Nucleus accumbens (tissue), 56 donors: ENCODE measurements at regions not wholly inside any gene's neighbourhood (a gene's known extent, or its start where the extent isn't known, plus 50 kb on each side); places are given as distances from the start of the nearest gene placed in this dataset.

Experiments
- DNase-seq, 56 donors: peaks; one replicate each; lab custom pipeline; 2025; lab: John Stamatoyannopoulos, UW

DNA sequence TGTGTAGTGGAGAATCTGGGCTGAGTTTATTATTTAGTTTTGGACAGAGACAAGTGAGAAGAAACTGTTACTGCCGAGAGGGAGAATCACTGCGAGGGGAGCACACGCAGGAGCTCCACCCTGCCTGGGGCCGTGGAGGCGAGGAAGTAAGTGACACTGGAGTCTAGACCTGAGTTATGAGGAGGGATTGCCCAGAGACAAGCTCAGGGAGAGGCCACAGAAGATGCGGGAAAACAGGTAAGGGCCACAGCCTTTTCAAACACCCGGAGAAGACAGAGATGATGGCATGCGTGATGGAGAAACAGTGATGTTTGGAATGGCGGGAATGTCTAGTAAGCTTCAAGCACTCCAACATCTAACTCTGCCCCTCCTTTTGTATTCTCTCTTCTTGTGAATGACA, 84.1 kb downstream of the TNFSF11 start:
- no peak for DNase-seq

DNA sequence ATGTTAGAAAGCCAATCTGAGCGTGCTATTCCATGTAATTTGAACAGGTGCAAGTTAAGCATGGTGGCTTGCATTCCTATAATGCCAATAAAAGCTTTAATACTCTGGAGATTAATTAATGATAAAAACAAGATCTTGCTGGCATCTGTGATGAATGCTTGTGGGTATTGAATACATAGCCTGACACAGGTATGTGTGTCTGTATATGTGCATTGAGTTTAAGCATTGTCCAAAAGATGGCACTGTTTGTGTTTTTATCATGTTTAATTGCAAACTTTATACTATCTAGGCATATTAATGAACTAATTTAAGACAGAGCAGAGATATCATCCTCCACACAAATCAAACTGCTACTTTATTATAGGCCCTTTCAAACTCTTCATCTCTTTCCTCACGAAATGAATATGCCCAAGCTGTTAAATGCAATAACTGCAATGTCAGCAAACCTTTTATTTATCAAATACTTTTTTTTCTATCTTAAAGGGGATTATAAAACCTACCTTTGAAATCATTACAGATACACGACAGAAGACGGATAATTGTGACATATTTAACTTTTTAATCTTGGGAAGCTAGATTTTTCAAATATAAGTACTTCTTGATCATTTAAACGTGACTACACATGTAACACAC, 86.5 kb downstream of the TNFSF11 start:
- DNase-seq = no peak

DNA sequence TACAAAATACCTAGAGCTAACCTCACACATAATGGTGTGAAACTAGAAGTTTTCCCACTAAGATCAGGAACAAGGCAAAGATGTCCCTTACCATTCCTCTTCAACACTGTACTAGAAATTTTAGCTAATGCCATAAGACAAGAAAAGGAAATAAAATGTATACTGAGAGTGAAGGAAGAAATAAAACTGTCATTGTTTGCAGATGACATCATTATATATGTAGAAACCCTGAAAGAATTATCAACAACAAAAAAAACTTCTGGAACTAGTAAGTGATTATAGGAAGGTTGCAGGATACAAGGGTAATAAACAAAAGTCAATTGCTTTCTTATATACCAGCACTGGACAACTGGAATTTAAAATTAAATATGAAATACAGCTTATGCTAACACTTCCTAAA, 93.7 kb downstream of the TNFSF11 start:
- no peak for DNase-seq

DNA sequence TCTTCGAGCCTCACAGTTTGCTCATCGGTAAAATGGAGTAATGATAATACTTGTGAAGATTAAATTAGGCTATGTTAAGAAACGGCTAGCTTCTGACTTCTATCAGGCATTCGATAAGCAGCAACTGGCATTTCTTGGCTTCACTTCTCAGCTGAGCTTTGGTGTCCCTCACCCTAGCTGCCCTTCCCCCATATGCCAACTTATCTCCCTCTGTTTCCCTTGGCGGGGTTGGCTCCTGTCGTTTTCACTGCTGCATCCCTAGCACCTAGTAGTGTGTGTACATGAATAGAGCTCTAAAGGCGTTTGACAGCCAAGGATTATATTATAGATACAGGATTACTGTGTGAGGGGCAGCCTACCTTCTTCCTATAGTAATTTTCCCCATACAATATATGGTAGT, 97.5 kb downstream of the TNFSF11 start:
- no peak for DNase-seq

DNA sequence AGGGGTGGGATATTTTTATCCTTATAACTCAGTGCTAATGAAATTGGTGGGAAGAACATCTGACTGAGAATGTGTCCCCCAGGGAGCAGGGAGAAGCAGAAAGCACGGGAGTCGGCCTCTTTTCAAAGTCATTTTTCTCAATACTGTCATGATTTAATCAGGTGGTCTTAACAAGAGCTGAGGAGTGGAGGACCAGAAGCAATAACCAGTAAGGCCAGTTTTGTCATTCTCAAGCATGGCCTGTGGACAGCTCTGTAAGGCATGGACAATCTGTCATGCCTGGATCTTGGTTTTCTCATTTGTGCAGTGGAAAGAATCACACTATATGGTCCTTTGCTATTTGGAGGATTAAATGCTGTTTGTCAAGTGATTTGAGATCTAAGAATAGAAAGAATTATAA, 99.7 kb downstream of the TNFSF11 start:
- DNase-seq = no peak

DNA sequence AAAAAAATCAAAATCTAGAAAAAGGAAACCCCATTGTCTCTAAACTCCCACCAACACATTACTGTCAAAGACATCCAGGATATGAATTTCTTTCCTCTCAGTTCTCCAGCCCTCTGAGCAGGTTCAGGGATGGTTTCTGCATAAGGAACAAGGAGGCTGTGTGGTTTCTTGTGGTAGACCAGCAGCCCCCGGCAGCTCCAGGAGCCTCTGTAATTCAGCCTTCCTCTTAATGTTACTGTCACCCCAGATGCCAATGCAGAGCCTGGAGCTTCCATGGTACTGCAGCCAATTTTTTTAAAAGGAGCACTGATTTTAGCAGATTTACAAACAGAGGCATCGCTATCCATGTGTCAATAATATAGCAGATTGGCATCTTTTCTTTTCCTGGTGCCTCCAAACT, 100.6 kb upstream of the FAM216B start:
- DNase-seq = peak in 1 of 56 donors; percentile 6

DNA sequence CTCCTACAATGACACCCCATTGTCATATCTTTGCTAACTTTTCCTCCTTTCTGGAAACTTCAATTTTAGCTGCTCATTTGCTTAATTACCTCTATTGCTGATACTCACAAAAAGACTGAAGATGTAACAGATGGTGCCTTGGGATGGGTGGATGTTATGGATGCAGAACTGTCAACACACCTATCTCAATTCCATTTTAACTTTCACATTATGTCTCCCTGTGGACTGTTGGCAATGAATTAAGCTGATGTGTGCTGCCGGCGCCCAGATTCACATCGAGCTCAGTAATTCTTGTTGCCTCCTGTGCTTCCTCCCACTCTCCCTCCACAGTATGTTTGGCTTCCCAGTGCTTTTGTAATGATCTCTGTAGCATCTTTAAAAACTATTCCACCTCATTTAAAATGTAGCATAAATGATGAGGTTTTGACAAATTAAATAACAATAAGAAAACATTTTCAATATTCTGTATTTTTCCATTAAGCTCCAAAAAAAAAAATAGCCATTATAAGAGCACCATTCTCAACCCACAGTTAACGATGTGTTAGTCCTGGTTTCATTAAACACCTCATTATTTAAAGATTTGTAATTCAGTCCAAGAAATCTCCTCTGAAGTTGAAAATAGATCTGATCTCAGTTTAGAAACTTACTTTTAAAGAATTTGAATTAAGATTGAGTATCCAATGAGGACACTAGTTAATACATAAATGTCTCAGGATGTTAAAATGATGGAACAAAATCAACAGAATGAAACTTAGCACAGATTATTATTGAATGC, 99.9 kb upstream of the FAM216B start:
- DNase-seq = peak in 1 of 56 donors; percentile 2

DNA sequence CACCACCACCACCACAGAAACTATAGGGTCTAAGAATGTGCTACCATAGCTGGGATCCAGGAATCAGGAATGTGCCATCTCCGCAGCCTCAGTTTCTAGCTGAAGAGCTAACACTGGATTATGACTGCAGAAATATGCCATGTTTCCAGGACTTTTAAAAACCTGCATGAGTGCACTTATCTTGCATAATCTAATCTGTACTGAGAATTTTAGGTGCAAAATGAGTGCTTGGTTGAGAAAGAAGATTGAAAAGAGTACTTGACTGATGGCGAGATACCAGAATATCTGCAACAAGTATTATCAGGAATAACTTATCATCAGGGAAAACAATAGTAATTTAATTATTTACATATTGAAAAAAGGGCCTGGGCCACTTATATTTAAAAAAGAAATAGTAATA, 97.2 kb upstream of the FAM216B start:
- no peak for DNase-seq

DNA sequence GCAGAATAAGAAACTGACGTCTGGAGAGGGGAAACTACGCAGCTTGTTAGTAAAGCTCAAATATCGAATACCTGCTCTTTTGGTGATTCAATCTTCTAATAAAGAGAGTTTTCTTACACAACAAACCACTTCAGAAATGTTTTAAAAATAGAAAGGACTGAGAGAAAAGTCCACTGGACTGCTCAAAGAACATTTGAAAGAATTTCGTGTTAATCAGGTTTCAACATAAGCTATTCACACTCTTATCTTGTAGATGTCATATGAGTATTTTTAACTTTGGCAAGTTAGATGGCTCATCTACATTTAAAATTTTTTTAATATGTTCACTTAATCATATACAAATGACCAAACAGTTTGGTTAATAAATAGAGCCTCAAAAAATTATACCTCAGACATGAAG, 95.6 kb upstream of the FAM216B start:
- no peak for DNase-seq

DNA sequence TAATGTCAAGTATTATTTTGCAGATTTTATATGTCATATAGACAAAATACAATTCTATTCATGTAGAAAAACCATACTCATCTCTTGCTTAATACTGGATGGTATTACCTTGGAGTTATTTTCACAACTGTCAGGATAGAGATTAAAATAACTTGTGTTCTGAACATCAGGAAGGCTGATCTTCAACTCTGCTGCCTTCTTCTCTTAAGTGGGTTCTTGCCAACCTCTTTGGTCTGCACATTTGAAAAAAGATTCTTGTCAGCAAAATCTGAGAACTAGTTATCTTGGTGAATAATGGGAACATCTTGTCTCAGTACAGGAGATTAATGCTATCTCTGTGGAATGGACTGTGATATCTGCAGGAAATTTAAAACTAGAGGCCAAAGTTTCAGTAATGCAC, 95.2 kb upstream of the FAM216B start:
- no peak for DNase-seq

DNA sequence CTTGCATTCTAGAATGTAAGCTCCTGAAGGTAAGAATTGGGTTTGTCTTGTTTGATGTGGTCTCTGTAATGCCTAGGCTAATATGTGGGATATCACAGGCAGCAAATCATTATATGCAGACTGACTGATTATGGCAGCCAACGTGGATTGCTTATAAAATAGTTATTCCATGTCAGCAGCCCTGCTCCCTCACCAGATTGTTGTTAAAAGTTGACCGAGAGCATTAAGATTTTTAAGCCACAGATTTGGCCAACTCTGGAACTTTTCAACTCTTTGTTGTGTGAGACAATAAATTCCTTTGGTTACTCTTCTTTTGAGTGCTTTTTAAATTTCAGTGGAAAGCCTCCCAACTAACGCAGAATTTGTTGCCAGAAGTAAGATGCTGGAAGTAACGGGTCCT, 92.6 kb upstream of the FAM216B start:
- DNase-seq = no peak

DNA sequence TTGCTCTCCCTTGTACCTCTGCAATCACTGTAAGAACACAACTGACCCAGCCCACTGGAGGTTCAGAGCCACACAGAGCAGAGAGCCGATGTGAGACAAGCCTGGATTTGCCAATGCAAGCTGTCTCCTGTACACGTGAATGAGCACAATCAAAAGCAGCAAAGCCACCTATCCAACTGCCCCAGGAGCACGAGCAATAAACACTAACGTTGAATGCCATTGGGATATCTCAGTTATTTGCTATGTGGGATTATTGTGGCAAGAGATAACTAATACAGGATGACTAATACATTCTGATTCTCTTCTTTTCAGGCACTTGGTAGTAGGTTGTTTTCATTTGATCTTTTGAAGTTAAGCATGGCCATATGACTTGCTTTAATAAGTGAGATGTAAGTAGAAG, 85.2 kb upstream of the FAM216B start:
- no peak for DNase-seq

DNA sequence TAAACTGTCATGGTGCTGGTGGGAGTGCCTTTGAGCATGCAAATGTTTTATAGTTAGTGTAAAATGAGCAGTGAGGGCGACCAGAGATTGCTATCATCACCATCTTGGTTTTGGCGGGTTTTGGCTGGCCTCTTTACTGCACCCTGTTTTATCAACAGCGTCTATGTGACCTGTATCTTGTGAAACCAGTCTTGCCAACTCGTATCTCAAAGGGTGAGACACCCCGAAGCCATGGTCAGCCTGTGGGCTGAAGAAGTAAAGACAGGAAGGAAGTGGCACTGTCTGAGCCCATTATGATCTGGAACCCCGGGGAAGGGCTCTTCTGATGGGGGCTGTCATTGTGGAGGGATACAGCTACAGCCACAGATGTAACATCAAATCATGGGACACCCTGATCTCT, 81.5 kb upstream of the FAM216B start:
- no peak for DNase-seq

DNA sequence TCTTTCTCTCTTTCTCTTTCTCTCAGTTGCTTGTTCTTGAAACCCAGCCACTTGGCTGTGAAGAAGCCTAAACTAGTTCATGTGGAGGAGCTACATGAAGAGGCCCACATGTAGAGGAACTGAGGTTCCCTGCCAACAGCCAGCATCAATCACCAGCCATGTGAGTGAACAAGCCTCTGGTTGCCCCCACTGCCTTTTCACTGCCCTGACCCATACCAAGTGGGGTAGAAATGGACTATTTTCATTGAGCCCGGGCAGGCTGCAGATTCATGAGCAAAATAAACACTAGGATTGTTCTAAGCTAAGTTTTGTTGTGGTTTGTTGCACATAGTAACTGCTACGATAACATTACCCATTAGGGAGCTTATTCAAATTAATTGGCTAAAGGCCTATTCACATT, 78.7 kb upstream of the FAM216B start:
- peak in 1 of 56 donors; percentile 4 for DNase-seq

DNA sequence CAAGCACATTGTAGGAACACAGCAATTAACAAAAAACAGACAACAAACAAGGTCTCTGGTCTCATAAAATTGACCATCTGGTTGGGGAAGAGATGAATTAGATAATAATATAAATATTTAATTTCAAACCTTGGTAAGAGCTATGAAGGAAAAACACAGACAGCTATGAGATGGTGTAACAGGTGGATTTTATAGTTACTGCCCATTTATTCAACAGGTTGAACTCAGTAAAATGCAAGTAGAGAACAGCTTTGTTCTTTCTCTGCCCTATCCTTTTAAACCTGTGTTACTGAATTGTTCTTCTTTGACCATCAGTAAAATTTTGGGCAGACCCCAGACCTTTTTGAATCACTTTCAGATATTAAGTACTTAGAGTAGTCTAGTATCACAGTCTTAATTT, 77.6 kb upstream of the FAM216B start:
- DNase-seq = no peak

DNA sequence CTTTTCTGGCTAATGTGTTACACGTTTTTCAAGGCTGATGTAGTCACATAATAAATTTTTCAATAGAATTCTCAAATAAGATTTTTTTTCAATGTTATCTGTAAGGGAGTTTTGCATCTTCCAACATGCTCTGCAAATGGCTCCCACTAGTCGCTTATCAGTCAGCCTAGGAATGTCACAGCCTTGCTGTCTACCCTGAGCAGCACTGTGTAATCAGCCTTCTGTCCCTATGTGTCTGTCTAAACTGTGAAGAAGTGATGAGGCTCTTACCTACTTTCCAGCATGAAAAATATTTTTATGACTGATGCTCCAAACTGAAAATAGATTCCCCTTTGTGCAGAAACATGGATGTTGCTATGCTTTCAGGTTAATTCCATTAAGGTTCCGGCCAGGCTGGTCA, 75.1 kb upstream of the FAM216B start:
- DNase-seq = no peak

DNA sequence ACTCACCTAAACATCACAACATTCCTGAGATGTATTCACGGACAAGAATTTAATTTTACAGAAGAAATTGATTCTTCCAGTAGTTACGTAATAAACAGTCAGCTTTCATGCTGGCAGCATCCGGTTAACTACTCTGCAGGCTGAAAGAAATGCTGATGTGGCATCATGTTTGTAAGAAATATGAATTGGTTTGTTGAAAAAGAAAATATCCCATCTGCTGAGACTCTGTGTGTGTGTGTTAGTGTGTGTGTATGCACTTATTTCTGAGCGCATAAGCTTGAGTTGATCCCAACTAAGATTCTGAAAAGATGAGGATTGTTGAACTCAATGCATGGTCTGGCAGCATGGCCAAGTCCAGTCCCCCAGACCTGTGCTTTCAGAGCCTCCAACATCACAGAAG, 74.3 kb upstream of the FAM216B start:
- DNase-seq = no peak

DNA sequence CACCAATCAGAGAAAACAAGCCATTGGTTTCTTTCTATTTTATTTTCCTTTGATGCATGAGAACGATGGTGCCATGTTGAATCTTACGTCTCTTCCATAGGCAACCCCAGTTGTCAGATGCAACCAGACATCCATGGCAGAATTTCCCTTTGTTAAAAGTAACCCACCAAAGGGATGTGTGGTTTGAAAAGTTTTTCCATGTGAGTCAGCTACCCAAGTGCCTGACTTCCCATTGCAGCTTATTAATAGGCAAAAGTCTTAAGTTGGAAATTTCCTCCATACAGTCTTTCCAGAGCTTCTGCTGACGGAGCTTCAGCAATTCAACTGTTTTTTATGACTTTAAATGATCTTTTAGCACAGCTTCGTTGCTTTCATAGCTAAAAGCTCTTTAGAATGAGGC, 73.8 kb upstream of the FAM216B start:
- DNase-seq = no peak

DNA sequence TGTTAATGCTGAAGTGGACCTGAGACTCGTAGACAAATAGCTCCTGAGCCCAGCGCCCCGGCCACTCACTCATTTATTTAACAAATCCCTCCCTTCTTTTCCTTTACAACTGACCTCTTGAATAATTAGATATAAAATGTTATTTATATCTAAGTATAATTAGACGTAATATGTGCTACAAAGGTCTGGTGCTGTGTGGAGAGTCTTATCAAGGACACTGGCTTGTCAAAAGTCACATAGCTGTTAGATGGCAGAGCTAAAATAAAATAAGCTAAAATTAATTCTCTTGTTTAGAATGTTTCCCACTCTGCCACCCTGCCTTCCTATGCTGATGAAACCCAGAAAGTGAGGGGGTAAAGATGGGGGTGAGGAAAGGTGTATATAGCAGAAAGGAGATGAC, 73.0 kb upstream of the FAM216B start:
- DNase-seq = no peak

DNA sequence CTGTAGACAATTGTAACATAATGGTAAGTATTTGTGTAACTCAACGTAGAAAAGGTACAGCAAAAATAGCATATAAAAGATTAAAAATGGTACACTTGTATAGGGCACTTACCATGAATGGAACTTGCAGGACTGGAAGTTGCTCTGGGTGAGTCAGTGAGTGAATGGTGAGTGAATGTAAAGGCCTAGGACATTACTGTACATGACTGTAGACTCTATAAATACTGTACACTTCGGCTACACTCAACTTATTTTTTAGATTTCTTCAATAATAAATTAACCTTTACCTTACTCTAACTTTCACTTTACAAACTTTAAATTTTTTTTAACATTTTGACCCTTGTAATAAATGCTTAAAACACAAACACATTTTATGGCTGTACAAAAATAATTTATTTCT, 72.1 kb upstream of the FAM216B start:
- DNase-seq = no peak

DNA sequence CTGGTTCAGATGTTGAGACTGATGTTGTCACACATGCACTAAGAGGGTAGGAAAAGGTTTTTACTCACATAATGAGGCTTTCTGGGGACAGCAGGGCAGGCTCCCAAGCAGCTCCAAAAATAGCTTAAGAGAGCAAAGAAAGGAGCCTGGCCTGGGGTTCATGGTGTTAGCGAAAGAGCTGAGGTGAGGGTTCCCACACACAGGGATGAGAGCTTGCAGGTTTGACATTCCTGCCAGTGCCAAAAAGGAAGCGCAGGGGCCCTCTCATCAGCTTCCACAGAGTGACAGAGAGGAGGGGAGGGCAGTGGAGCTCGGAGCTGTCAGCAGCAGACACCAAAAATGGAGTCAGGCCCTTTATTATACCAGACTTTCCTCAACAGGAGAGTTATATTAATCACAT, 65.5 kb upstream of the FAM216B start:
- no peak for DNase-seq

DNA sequence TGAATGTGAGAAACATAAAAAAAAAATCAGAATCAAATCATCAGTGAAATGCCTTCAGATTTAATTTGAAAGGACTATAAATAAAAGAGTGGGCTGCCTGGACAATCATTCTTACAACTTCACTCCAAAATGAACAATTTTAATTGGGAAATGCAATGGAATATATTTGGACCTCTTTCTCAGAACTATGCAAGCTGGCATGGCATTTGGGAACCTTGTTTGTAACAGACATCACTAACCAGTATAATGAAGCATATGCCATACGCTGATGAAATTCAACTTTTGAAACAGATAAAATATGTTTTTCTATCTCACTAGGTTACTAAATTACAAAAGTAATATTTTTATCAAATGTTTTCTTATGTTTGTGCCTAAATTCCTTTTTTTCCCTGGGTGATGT, 64.2 kb upstream of the FAM216B start:
- DNase-seq = no peak
